Brain microvascular endothelial cell (primary cell): ENCODE measurements at regions not wholly inside any gene's neighbourhood (a gene's known extent, or its start where the extent isn't known, plus 50 kb on each side); places are given as distances from the start of the nearest gene placed in this dataset.

Experiments used
- DNase-seq: peaks from one replicate; pipeline ENCODE4 v3.0.0-alpha.2; 2020
- H3K27ac ChIP-seq: fragments of 250-450 bp; sonication (Bioruptor Pico); 2 replicates; pipeline ENCODE4 v1.5.1; 2020; ENCODE audit warnings: mild to moderate bottlenecking, moderate library complexity
- H3K27me3 ChIP-seq: fragments of 250-450 bp; sonication (Bioruptor Pico); replicated peaks from 2 replicates; pipeline ENCODE4 v1.5.1; 2020; ENCODE audit warnings: mild to moderate bottlenecking
- H3K36me3 ChIP-seq: fragments of 250-450 bp; sonication (Bioruptor Pico); replicated peaks from 2 replicates; pipeline ENCODE4 v1.5.1; 2020; ENCODE audit warnings: mild to moderate bottlenecking
- H3K4me3 ChIP-seq: 2 replicates; pipeline ENCODE4 v1.5.1; 2011; ENCODE audit warnings: low read depth, mild to moderate bottlenecking, control low read depth, low read length, moderate library complexity
- in situ Hi-C: cut with HindIII; loops from 2 replicates; pipeline ENCODE4 v1.10.0; 2017; ENCODE audit warnings: low sequenced_read_pairs, low pct_ligation_motif_present
- TF ChIP-seq, protein P1 (sequence below): IDR thresholded peaks from 2 replicates; pipeline ENCODE4 v1.5.1; 2011; ENCODE audit warnings: low read depth, mild to moderate bottlenecking, moderate library complexity, low read length, control low read depth, inconsistent platforms; ENCODE audit errors: missing control alignments

GRCh38 chr3:95460274-95460673 lies 1354.1 kb upstream of the EPHA6 start:
- TF ChIP-seq, protein P1, sequence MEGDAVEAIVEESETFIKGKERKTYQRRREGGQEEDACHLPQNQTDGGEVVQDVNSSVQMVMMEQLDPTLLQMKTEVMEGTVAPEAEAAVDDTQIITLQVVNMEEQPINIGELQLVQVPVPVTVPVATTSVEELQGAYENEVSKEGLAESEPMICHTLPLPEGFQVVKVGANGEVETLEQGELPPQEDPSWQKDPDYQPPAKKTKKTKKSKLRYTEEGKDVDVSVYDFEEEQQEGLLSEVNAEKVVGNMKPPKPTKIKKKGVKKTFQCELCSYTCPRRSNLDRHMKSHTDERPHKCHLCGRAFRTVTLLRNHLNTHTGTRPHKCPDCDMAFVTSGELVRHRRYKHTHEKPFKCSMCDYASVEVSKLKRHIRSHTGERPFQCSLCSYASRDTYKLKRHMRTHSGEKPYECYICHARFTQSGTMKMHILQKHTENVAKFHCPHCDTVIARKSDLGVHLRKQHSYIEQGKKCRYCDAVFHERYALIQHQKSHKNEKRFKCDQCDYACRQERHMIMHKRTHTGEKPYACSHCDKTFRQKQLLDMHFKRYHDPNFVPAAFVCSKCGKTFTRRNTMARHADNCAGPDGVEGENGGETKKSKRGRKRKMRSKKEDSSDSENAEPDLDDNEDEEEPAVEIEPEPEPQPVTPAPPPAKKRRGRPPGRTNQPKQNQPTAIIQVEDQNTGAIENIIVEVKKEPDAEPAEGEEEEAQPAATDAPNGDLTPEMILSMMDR, result no peak

GRCh38 chr3:95462161-95462560 lies 1352.2 kb upstream of the EPHA6 start:
- Histone ChIP-seq H3K36me3 (no peaks in the 10 kb centered on the region), H3K27ac (no peak overlapping the region), H3K4me3 (no peak overlapping the region), H3K27me3 (no peaks in the 10 kb centered on the region)
- in situ Hi-C loops, result no loop called here
- TF ChIP-seq, protein P1, result no peak
- DNase-seq, result no peak

More at GRCh38 chr3:95460274-95460673, 1354.1 kb upstream of the EPHA6 start:
- no peaks in the 10 kb centered on the region for H3K36me3 ChIP-seq
- no peak for DNase-seq
- H3K27ac ChIP-seq, result no peak overlapping the region
- no peak overlapping the region for H3K4me3 ChIP-seq
- H3K27me3 ChIP-seq, result no peaks in the 10 kb centered on the region
- in situ Hi-C loops, result no loop called here

GRCh38 chr3:95464346-95464745 lies 1350.0 kb upstream of the EPHA6 start:
- TF ChIP-seq, protein P1, result no peak
- H3K4me3 ChIP-seq, result no peak overlapping the region
- H3K27ac ChIP-seq, result no peak overlapping the region
- H3K36me3 ChIP-seq, result no peaks in the 10 kb centered on the region
- in situ Hi-C loops, result no loop called here
- no peaks in the 10 kb centered on the region for H3K27me3 ChIP-seq
- DNase-seq, result no peak

DNA sequence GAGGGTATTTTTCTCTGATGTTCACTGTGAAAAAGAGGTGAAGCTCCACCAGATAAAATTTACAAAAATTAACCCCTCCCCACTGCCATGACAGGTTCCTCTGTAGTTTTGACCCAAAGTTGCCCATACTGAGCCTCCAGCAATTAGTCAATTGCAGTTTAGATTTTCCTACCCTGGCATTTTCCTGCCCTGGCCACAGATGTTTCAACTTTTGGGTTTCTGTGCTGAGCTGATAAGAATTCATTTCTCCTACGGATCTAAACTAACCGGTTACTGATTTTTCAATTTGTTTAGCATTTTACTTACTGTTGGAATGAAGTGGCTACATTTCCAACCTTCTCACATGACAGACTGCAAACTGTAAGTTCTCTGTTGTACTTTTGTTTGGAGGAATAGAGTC lies 1346.1 kb upstream of the EPHA6 start:
- Histone ChIP-seq H3K36me3 (no peaks in the 10 kb centered on the region), H3K27ac (no peak overlapping the region), H3K4me3 (no peak overlapping the region), H3K27me3 (no peaks in the 10 kb centered on the region)
- DNase-seq, result no peak
- in situ Hi-C loops, result no loop called here
- TF ChIP-seq, protein P1, result no peak

GRCh38 chr3:95474338-95474737 lies 1340.1 kb upstream of the EPHA6 start:
- no peak overlapping the region for H3K4me3 ChIP-seq
- TF ChIP-seq, protein P1, result no peak
- no peaks in the 10 kb centered on the region for H3K36me3 ChIP-seq
- in situ Hi-C loops, result no loop called here
- no peaks in the 10 kb centered on the region for H3K27me3 ChIP-seq
- H3K27ac ChIP-seq, result no peak overlapping the region
- no peak for DNase-seq

- in situ Hi-C loops, result no loop called here
- no peak for DNase-seq
- no peak overlapping the region for H3K4me3 ChIP-seq
- TF ChIP-seq, protein P1, result no peak
- no peak overlapping the region for H3K27ac ChIP-seq
- H3K36me3 ChIP-seq, result no peaks in the 10 kb centered on the region
- H3K27me3 ChIP-seq, result no peaks in the 10 kb centered on the region
These were observed 1337.9 kb upstream of the EPHA6 start for GRCh38 chr3:95476534-95476933.
